Hepatocyte (in vitro differentiated cells): ENCODE measurements at regions not wholly inside any gene's neighbourhood (a gene's known extent, or its start where the extent isn't known, plus 50 kb on each side); places are given as distances from the start of the nearest gene placed in this dataset.
A peak's percentile ranks its signal among the peaks of the same experiment; 100 is the strongest.

Experiments used
- DNase-seq: peaks from one replicate; pipeline ENCODE4 v3.0.0-alpha.2; 2016; ENCODE audit warnings: low spot score
- H2AFZ ChIP-seq: fragments of 200-600 bp; sonication (generic); 2 replicates; pipeline ENCODE4 v1.6.0; 2016; ENCODE audit warnings: antibody characterized with exemption, mild to moderate bottlenecking
- H3K27ac ChIP-seq: fragments of 200-600 bp; sonication (generic); 2 replicates; pipeline ENCODE4 v1.5.1; 2016; ENCODE audit warnings: mild to moderate bottlenecking
- H3K27me3 ChIP-seq: fragments of 200-600 bp; sonication (generic); 2 replicates; pipeline ENCODE4 v1.6.1; 2016
- H3K36me3 ChIP-seq: fragments of 200-600 bp; sonication (generic); replicated peaks from 2 replicates; pipeline ENCODE4 v1.5.1; 2016; ENCODE audit warnings: low read depth; ENCODE audit not compliant: insufficient read depth
- H3K4me1 ChIP-seq: fragments of 200-600 bp; sonication (generic); 2 replicates; pipeline ENCODE4 v1.5.1; 2016; ENCODE audit warnings: mild to moderate bottlenecking, moderate library complexity; ENCODE audit not compliant: insufficient read depth
- H3K4me2 ChIP-seq: fragments of 200-600 bp; sonication (generic); 2 replicates; pipeline ENCODE4 v1.6.0; 2016
- H3K4me3 ChIP-seq: fragments of 200-600 bp; sonication (generic); 2 replicates; pipeline ENCODE4 v1.5.1; 2016; ENCODE audit warnings: mild to moderate bottlenecking
- H3K79me2 ChIP-seq: fragments of 200-600 bp; sonication (generic); 2 replicates; pipeline ENCODE4 v1.6.0; 2017; ENCODE audit warnings: mild to moderate bottlenecking
- H3K9me2 ChIP-seq: fragments of 200-600 bp; sonication (generic); replicated peaks from 2 replicates; pipeline ENCODE4 v1.6.0; 2017; ENCODE audit warnings: mild to moderate bottlenecking; ENCODE audit not compliant: insufficient read depth
- H3K9me3 ChIP-seq: fragments of 200-600 bp; sonication (generic); 2 replicates; pipeline ENCODE4 v1.5.1; 2016; ENCODE audit warnings: low read depth, mild to moderate bottlenecking
- H4K20me1 ChIP-seq: fragments of 200-600 bp; sonication (generic); 2 replicates; pipeline ENCODE4 v1.6.0; 2016; ENCODE audit warnings: mild to moderate bottlenecking; ENCODE audit not compliant: insufficient read depth, poor library complexity, severe bottlenecking
- EZH2 ChIP-seq: fragments of 200-600 bp; sonication (generic); IDR thresholded peaks from 2 replicates; pipeline ENCODE4 v1.6.1; 2016; ENCODE audit warnings: antibody characterized with exemption, mild to moderate bottlenecking, borderline replicate concordance
- EZH2phosphoT487 ChIP-seq: fragments of 200-600 bp; sonication (generic); IDR thresholded peaks from one replicate; pipeline ENCODE4 v1.6.1; 2018; ENCODE audit warnings: antibody characterized with exemption, mild to moderate bottlenecking, low read depth, moderate library complexity; ENCODE audit not compliant: unreplicated experiment, severe bottlenecking
- WGBS: methylation state at CpG from one replicate; pipeline ENCODE4 v1.1.6; 2016; ENCODE audit warnings: low lambda C conversion rate; ENCODE audit errors: missing lambda C conversion rate; 5-methylcytosine and 5-hydroxymethylcytosine counted together
- TF ChIP-seq, protein P1 (sequence below): fragments of 200-600 bp; sonication (generic); IDR thresholded peaks from 2 replicates; pipeline ENCODE4 v1.5.1; 2016; ENCODE audit warnings: antibody characterized with exemption, mild to moderate bottlenecking; ENCODE audit not compliant: poor library complexity

DNA sequence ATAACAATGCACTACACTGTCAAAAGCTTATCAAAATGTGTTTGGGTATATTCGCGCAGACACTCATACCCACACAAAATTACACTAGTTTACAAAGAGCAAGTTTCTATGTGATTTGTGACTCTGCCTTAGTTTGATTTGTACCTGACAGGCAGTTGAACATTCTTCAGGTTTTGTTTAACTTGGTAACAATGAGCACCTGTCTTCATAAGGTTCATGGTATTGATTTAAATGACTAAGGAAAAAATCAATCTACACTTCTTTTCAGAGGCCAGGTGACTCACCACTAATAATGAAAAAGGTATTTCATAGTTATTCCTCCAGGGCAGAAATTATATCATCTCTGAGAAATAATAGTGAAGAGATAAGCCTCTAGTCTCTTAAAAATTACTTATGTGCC lies 1114.6 kb upstream of the AGA start:
- H3K4me2 ChIP-seq: no peak overlapping the region
- no peaks in the 10 kb centered on the region for H3K36me3 ChIP-seq
- H3K27ac ChIP-seq: no peak overlapping the region
- 53% methylated on average over 2 of the region's 2 CpGs for WGBS
- no peak overlapping the region for H2AFZ ChIP-seq
- no peaks in the 10 kb centered on the region for H3K27me3 ChIP-seq
- no peaks in the 10 kb centered on the region for H4K20me1 ChIP-seq
- H3K9me3 ChIP-seq: no peaks in the 10 kb centered on the region
- H3K4me3 ChIP-seq: no peak overlapping the region
- no peaks in the 10 kb centered on the region for H3K79me2 ChIP-seq
- DNase-seq: no peak
- no peaks in the 10 kb centered on the region for H3K4me1 ChIP-seq
- TF ChIP-seq EZH2phosphoT487: no peak
- no peak for TF ChIP-seq EZH2
- TF ChIP-seq, protein P1, sequence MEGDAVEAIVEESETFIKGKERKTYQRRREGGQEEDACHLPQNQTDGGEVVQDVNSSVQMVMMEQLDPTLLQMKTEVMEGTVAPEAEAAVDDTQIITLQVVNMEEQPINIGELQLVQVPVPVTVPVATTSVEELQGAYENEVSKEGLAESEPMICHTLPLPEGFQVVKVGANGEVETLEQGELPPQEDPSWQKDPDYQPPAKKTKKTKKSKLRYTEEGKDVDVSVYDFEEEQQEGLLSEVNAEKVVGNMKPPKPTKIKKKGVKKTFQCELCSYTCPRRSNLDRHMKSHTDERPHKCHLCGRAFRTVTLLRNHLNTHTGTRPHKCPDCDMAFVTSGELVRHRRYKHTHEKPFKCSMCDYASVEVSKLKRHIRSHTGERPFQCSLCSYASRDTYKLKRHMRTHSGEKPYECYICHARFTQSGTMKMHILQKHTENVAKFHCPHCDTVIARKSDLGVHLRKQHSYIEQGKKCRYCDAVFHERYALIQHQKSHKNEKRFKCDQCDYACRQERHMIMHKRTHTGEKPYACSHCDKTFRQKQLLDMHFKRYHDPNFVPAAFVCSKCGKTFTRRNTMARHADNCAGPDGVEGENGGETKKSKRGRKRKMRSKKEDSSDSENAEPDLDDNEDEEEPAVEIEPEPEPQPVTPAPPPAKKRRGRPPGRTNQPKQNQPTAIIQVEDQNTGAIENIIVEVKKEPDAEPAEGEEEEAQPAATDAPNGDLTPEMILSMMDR: no peak
- no peaks in the 10 kb centered on the region for H3K9me2 ChIP-seq

DNA sequence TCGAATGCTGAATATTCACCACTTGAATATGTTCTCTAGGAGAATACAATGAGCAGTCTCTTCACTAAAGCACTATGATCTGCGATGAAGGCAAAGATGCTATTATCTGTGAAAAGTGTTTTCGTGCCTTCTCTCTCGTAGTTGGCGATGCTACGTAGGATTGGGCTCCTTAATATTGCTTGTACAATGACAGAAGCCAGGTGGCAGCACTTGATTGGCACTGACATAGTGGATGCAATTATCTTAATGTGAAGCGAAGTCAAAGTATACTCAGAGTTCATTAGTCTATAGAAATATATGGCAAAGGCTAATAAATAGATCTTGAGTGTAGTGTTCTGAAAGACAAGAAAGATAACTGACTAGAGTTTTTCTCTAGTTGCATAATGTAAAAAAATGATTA lies 1135.7 kb upstream of the AGA start:
- Histone ChIP-seq H3K4me2 (no peak overlapping the region), H3K4me1 (no peaks in the 10 kb centered on the region), H3K9me3 (no peaks in the 10 kb centered on the region), H3K36me3 (no peaks in the 10 kb centered on the region), H2AFZ (no peak overlapping the region), H3K27ac (no peak overlapping the region), H3K27me3 (no peaks in the 10 kb centered on the region), H3K9me2 (no peaks in the 10 kb centered on the region), H3K79me2 (no peaks in the 10 kb centered on the region), H4K20me1 (no peaks in the 10 kb centered on the region), H3K4me3 (no peak overlapping the region)
- WGBS: 79% methylated on average over 7 of the region's 7 CpGs
- no peak for TF ChIP-seq EZH2phosphoT487
- TF ChIP-seq, protein P1: peak; percentile 16
- no peak for TF ChIP-seq EZH2
- DNase-seq: no peak

DNA sequence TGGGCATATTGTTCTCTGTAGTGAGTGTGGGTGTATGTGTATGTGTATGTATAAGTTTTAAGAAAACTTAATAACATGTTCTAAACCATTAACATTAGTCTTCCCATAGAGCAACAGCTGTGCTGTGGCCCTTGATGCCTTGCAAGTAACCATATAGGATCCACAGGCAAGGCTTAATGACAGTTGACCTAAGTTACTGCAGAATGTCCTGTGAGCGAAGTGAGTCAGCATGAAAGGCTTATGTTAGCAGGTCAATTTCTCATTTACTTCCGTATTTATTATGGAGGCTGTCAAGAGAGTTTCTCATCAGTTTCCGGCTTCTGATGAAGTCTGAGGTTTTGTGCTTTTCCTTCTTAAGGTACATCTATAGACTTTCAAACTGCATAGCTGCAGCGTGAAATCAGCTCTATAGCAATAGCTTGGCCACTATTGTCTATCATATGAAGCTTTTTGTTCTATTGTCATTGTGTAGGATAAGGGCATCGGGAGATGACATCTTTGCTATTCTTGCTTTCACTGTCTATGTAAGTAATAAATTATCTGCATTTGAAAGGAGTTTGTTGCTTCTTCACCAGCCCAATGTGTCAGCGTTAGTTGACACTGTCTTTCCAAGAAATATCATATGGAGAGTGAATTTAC lies 1153.4 kb upstream of the AGA start:
- no peak overlapping the region for H3K27ac ChIP-seq
- H3K4me2 ChIP-seq: no peak overlapping the region
- H3K4me1 ChIP-seq: no peaks in the 10 kb centered on the region
- no peaks in the 10 kb centered on the region for H3K27me3 ChIP-seq
- no peak overlapping the region for H3K4me3 ChIP-seq
- H3K36me3 ChIP-seq: no peaks in the 10 kb centered on the region
- no peak for TF ChIP-seq EZH2
- no peak for TF ChIP-seq EZH2phosphoT487
- TF ChIP-seq, protein P1: no peak
- H3K79me2 ChIP-seq: no peaks in the 10 kb centered on the region
- H3K9me3 ChIP-seq: no peaks in the 10 kb centered on the region
- no peak for DNase-seq
- H3K9me2 ChIP-seq: no peaks in the 10 kb centered on the region
- H4K20me1 ChIP-seq: no peaks in the 10 kb centered on the region
- H2AFZ ChIP-seq: no peak overlapping the region
- 76% methylated on average over 6 of the region's 6 CpGs for WGBS

DNA sequence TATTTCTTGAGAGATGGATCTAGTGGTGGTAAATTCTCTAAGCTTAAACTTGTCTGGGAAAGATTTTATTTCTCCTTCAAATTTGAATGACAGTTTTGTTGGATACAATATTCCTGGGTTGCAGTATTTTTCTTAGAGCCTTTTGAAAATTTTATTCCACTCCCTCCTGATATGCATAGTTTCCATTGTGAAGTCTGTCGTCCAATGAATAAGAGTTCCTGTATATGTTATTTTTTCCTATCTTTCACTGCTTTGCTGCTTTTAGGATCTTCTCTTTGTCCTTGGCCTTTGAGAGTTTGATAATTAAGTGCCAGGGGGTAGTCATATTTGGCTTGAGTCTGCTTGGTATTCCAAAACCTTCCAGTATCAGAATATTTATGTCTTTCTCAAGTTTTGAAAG lies 1156.4 kb upstream of the AGA start:
- H3K9me2 ChIP-seq: no peaks in the 10 kb centered on the region
- H4K20me1 ChIP-seq: no peaks in the 10 kb centered on the region
- TF ChIP-seq EZH2: no peak
- TF ChIP-seq EZH2phosphoT487: no peak
- TF ChIP-seq, protein P1: no peak
- no peaks in the 10 kb centered on the region for H3K36me3 ChIP-seq
- H3K27me3 ChIP-seq: no peaks in the 10 kb centered on the region
- H2AFZ ChIP-seq: no peak overlapping the region
- H3K27ac ChIP-seq: no peak overlapping the region
- no peaks in the 10 kb centered on the region for H3K4me1 ChIP-seq
- no peak overlapping the region for H3K4me3 ChIP-seq
- no peak overlapping the region for H3K4me2 ChIP-seq
- no peak for DNase-seq
- H3K79me2 ChIP-seq: no peaks in the 10 kb centered on the region
- WGBS: 74% methylated on average over 1 of the region's 1 CpG
- no peaks in the 10 kb centered on the region for H3K9me3 ChIP-seq
